Left lung (tissue), 4 donors: ENCODE measurements at regions not wholly inside any gene's neighbourhood (a gene's known extent, or its start where the extent isn't known, plus 50 kb on each side); places are given as distances from the start of the nearest gene placed in this dataset.

Source experiments
- ATAC-seq: fragments of 200-7000 bp; cut with Tn5 transposase; one replicate; pipeline ENCODE4 v1.9.1; 2020; ENCODE audit warnings: moderate library complexity
- DNase-seq, 4 donors: peaks; one replicate each; pipeline ENCODE4 v3.0.0-alpha.2; 2013 to 2020
- H3K27ac ChIP-seq, 2 donors: fragments of 200-600 bp; sonication (generic) in 1 of 2; one replicate each; pipeline versions ENCODE4 v1.5.0 to v1.8.0; 2020 to 2021
- H3K27me3 ChIP-seq, 2 donors: fragments of 200-600 bp; sonication (generic) in 1 of 2; one replicate each; pipeline versions ENCODE4 v1.5.0 to v1.8.0; 2020 to 2021
- H3K36me3 ChIP-seq, 2 donors: fragments of 200-600 bp; sonication (generic) in 1 of 2; one replicate each; pipeline versions ENCODE4 v1.5.0 to v1.8.0; 2020 to 2021
- H3K4me1 ChIP-seq, 2 donors: fragments of 200-600 bp; one replicate each; pipeline ENCODE4 v1.8.0; 2021
- H3K4me3 ChIP-seq, 2 donors: fragments of 200-600 bp; sonication (generic) in 1 of 2; one replicate each; pipeline versions ENCODE4 v1.5.0 to v1.8.0; 2020 to 2021; ENCODE audit warnings: mild to moderate bottlenecking in 1 of 2
- H3K9me3 ChIP-seq, 2 donors: fragments of 200-600 bp; sonication (generic) in 1 of 2; one replicate each; pipeline versions ENCODE4 v1.5.0 to v1.8.0; 2020 to 2021
- intact Hi-C, 2 donors: fragments of 100-400 bp; cut with DNase I; formaldehyde crosslinking; loops; one replicate each; pipeline versions ENCODE4 v1.11.2 to v1.14.2; 2022
- TF ChIP-seq, protein P1 (sequence below), 2 donors: fragments of 200-600 bp; sonication (generic) in 1 of 2; IDR thresholded peaks; one replicate each; pipeline versions ENCODE4 v1.5.0 to v1.8.0; 2021; ENCODE audit warnings: antibody characterized with exemption in 2 of 2
- donor health status: DM: no; HTN: yes; CAD: no.
- donor health status: DM: no; HTN: no; CAD: no.

DNA sequence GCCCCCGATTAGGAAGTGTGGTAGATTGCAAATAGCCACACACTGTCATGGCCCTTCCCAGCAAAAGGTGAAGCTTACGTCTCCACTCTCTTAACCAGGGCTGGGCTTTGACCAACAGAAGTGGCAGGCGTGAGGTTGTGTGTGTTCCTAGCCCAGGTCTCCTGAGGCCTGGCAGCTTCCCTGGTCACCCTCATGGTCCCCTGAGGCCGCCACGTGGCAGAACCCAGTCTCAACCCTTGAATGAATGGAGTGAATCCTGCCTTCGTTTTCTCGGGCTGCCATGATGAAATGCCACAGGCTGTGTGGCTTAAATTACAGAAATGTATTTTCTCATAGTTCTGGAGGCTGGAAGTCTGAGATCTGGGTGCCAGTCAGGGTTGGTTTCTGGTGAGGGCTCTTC lies 370.4 kb downstream of the IRX2 start:
- Histone ChIP-seq H3K36me3 (no peaks in the 10 kb centered on the region), H3K4me1 (no peaks in the 10 kb centered on the region), H3K4me3 (no peak overlapping the region), H3K9me3 (no peaks in the 10 kb centered on the region), H3K27me3 (no peaks in the 10 kb centered on the region), H3K27ac (no peak overlapping the region)
- no peak for DNase-seq
- intact Hi-C loops = no loop called here
- ATAC-seq = no peak
- TF ChIP-seq, protein P1, sequence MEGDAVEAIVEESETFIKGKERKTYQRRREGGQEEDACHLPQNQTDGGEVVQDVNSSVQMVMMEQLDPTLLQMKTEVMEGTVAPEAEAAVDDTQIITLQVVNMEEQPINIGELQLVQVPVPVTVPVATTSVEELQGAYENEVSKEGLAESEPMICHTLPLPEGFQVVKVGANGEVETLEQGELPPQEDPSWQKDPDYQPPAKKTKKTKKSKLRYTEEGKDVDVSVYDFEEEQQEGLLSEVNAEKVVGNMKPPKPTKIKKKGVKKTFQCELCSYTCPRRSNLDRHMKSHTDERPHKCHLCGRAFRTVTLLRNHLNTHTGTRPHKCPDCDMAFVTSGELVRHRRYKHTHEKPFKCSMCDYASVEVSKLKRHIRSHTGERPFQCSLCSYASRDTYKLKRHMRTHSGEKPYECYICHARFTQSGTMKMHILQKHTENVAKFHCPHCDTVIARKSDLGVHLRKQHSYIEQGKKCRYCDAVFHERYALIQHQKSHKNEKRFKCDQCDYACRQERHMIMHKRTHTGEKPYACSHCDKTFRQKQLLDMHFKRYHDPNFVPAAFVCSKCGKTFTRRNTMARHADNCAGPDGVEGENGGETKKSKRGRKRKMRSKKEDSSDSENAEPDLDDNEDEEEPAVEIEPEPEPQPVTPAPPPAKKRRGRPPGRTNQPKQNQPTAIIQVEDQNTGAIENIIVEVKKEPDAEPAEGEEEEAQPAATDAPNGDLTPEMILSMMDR (IDR thresholded peaks at IDR 0.05) = no peak

DNA sequence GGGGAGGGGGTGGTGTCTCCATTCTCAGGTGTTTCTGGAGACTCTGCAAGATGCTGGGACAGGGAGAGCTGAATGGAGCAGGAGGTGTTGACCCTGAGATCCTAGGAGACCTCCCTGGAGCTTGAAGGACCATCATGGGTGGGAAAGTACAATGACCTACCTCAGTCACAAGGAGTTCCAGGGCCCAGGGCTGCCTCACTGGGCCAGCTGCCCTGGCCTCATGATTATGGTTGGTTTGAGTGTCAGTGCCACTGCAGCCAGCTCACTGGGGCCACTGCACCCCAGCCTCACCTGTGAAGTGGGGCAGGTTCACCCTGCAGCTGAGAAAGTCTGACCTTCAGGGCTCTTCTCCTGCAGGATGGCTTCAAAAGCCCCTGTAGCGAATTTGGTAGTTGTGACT lies 372.5 kb downstream of the IRX2 start:
- H3K4me3 ChIP-seq = no peak overlapping the region
- H3K4me1 ChIP-seq = no peaks in the 10 kb centered on the region
- TF ChIP-seq, protein P1 (IDR thresholded peaks at IDR 0.05) = no peak
- no peaks in the 10 kb centered on the region for H3K9me3 ChIP-seq
- DNase-seq (no peak), ATAC-seq (no peak)
- no peak overlapping the region for H3K27ac ChIP-seq
- intact Hi-C loops = no loop called here
- no peaks in the 10 kb centered on the region for H3K36me3 ChIP-seq
- H3K27me3 ChIP-seq = no peaks in the 10 kb centered on the region

DNA sequence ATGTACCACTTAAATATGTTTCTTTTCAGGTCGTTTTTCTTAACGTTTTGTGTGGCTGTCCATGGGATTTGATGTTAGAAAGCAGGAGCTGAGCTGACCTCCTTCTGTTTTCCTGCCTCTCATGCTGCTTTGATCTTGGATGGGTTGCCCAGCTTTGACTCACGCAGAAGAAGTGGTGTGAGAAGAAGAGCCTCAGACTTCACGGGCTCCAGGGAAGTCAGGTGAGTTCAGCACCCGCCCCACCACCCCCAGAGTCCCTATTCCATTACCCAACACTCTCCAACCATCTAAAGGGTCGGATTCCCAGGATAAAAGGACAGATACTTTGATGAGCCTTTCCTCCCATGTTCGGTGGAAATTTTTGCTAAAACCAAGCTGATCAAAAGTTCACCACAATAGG lies 373.4 kb downstream of the IRX2 start:
- intact Hi-C loops = no loop called here
- H3K9me3 ChIP-seq = no peaks in the 10 kb centered on the region
- DNase-seq (no peak), ATAC-seq (no peak)
- TF ChIP-seq, protein P1 (IDR thresholded peaks at IDR 0.05) = no peak
- no peak overlapping the region for H3K4me3 ChIP-seq
- H3K27ac ChIP-seq = no peak overlapping the region
- no peaks in the 10 kb centered on the region for H3K36me3 ChIP-seq
- no peaks in the 10 kb centered on the region for H3K4me1 ChIP-seq
- no peaks in the 10 kb centered on the region for H3K27me3 ChIP-seq

DNA sequence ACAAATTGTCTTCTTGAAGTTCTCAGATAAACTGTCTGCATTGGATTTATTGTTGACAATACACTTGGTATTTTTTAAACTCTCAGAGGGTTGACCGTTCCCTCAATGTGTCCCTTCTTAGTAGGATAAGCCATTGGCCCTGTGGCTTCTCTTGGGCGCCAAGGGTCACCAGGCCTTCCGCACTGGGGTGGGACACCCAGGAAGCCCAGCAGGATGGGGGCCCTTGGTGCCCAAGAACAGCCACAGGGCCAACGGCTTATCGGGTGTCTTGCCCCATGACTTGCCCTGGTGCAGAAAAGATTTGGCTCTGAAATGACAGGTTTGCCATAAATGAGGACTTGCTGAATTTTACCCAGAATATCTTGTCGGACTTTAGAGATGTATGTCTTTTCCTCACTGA lies 375.0 kb downstream of the IRX2 start:
- TF ChIP-seq, protein P1 (IDR thresholded peaks at IDR 0.05) = no peak
- no peaks in the 10 kb centered on the region for H3K9me3 ChIP-seq
- no peak overlapping the region for H3K4me3 ChIP-seq
- no peaks in the 10 kb centered on the region for H3K4me1 ChIP-seq
- no peak for ATAC-seq
- intact Hi-C loops = no loop called here
- DNase-seq = no peak
- no peaks in the 10 kb centered on the region for H3K36me3 ChIP-seq
- H3K27ac ChIP-seq = no peak overlapping the region
- H3K27me3 ChIP-seq = no peaks in the 10 kb centered on the region

DNA sequence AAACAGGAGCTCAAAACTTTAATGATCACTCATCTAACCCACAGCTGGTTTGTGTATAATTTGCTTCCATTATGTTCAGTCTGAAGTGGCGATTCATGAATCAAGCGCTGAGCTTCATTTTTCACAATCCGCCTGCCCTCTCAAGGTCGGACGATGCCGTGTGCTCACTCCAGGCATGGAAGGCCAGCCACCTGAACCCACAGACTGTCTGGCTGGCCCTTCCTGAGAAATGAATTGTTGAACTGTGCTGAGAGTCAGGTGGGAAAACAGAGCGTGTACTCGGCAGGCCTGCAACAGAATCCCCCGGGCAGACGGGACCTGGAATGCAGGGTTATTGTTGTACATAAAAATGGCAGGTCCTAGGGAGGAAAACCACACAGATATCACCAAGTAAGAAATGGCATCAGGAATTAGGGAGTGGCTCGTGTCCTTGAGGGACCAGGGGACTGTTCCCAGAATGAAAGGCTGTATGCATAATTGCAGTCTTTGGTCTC lies 375.7 kb downstream of the IRX2 start:
- Histone ChIP-seq H3K36me3 (no peaks in the 10 kb centered on the region), H3K4me1 (no peaks in the 10 kb centered on the region), H3K4me3 (no peak overlapping the region), H3K9me3 (peaks cover 0 to 3% of the 10 kb centered on the region in 2 donors), H3K27me3 (no peaks in the 10 kb centered on the region), H3K27ac (no peak overlapping the region)
- ATAC-seq = no peak
- DNase-seq = no peak
- TF ChIP-seq, protein P1 (IDR thresholded peaks at IDR 0.05) = no peak
- intact Hi-C loops = no loop called here
